CD4-positive, alpha-beta T cell treated with Interleukin-15 for 4 hours (primary cell): ENCODE measurements at regions not wholly inside any gene's neighbourhood (a gene's known extent, or its start where the extent isn't known, plus 50 kb on each side); places are given as distances from the start of the nearest gene placed in this dataset.
"Not testable (repeated sequence)": the region's sequence is repeated elsewhere in the genome, so short reads cannot be mapped to it uniquely, and the experiment has no call there.

Experiments used
- DNase-seq: peaks from one replicate; pipeline ENCODE4 v3.0.0-alpha.2; 2020; ENCODE audit warnings: low spot score

- DNase-seq = no peak
These were observed 309.2 kb downstream of the ZNF536 start for GRCh38 chr19:30681162-30682100.

- not testable (repeated sequence) for DNase-seq
These were observed 308.2 kb downstream of the ZNF536 start for GRCh38 chr19:30680399-30680798.

GRCh38 chr19:30679789-30680188 is 307.6 kb downstream of the ZNF536 start:
- no peak for DNase-seq

- no peak for DNase-seq
These were observed 307.0 kb downstream of the ZNF536 start for GRCh38 chr19:30679153-30679702.

GRCh38 chr19:30678168-30678567 is 306.0 kb downstream of the ZNF536 start:
- no peak for DNase-seq

- DNase-seq = no peak
These were observed 305.5 kb downstream of the ZNF536 start for GRCh38 chr19:30677702-30678101.

- DNase-seq = no peak
These were observed 305.0 kb downstream of the ZNF536 start for GRCh38 chr19:30676990-30677679.

GRCh38 chr19:30675086-30675485 is 302.9 kb downstream of the ZNF536 start:
- DNase-seq = no peak

GRCh38 chr19:30674656-30675055 is 302.5 kb downstream of the ZNF536 start:
- no peak for DNase-seq

GRCh38 chr19:30673336-30673735 is 301.2 kb downstream of the ZNF536 start:
- no peak for DNase-seq

- no peak for DNase-seq
These were observed 300.7 kb downstream of the ZNF536 start for GRCh38 chr19:30672926-30673325.

GRCh38 chr19:30671622-30672051 is 299.5 kb downstream of the ZNF536 start:
- DNase-seq = no peak

GRCh38 chr19:30671367-30671619 is 299.1 kb downstream of the ZNF536 start:
- DNase-seq = no peak

- no peak for DNase-seq
These were observed 298.6 kb downstream of the ZNF536 start for GRCh38 chr19:30670562-30671366.

- DNase-seq = no peak
These were observed 297.8 kb downstream of the ZNF536 start for GRCh38 chr19:30670011-30670329.

GRCh38 chr19:30669329-30670010 is 297.3 kb downstream of the ZNF536 start:
- DNase-seq = peak; percentile 37

GRCh38 chr19:30668521-30669155 is 296.5 kb downstream of the ZNF536 start:
- no peak for DNase-seq

GRCh38 chr19:30667746-30668145 is 295.6 kb downstream of the ZNF536 start:
- DNase-seq = no peak

- DNase-seq = no peak
These were observed 295.0 kb downstream of the ZNF536 start for GRCh38 chr19:30667227-30667626.

GRCh38 chr19:30666301-30666803 is 294.2 kb downstream of the ZNF536 start:
- DNase-seq = peak; percentile 37

GRCh38 chr19:30665449-30665848 is 293.3 kb downstream of the ZNF536 start:
- DNase-seq = no peak
